Liver (tissue), 7 donors: ENCODE measurements at regions not wholly inside any gene's neighbourhood (a gene's known extent, or its start where the extent isn't known, plus 50 kb on each side); places are given as distances from the start of the nearest gene placed in this dataset.

Experiments
- DNase-seq: peaks from one replicate; pipeline ENCODE4 v3.0.0-alpha.2; 2017; ENCODE audit warnings: low spot score
- H3K27ac ChIP-seq, 2 donors: one replicate each; pipeline ENCODE4 v1.7.0; 2013; ENCODE audit warnings: inconsistent platforms in 2 of 2, low read length in 2 of 2, control low read depth in 1 of 2, low read depth in 1 of 2, mild to moderate bottlenecking in 1 of 2
- H3K27me3 ChIP-seq, 4 donors: one replicate each; pipeline versions ENCODE4 v1.6.1 to v1.7.0; 2013; ENCODE audit warnings: low read length in 3 of 4, inconsistent platforms in 1 of 4, mild to moderate bottlenecking in 1 of 4, moderate library complexity in 1 of 4; ENCODE audit not compliant: control insufficient read depth in 4 of 4, insufficient read depth in 4 of 4
- H3K36me3 ChIP-seq, 4 donors: one replicate each; pipeline versions ENCODE4 v1.6.1 to v1.7.0; 2013; ENCODE audit warnings: low read length in 3 of 4, mild to moderate bottlenecking in 3 of 4, low read depth in 1 of 4, moderate library complexity in 1 of 4; ENCODE audit not compliant: control insufficient read depth in 4 of 4, insufficient read depth in 3 of 4
- H3K4me1 ChIP-seq, 4 donors: one replicate each; pipeline versions ENCODE4 v1.6.1 to v1.7.0; 2013; ENCODE audit warnings: low read length in 3 of 4, mild to moderate bottlenecking in 3 of 4, moderate library complexity in 1 of 4; ENCODE audit not compliant: control insufficient read depth in 4 of 4, insufficient read depth in 4 of 4
- H3K4me3 ChIP-seq, 3 donors: one replicate each; pipeline versions ENCODE4 v1.6.1 to v1.7.0; 2013; ENCODE audit warnings: low read length in 3 of 3, control low read depth in 1 of 3, low read depth in 1 of 3, mild to moderate bottlenecking in 1 of 3
- H3K9ac ChIP-seq, 2 donors: one replicate each; pipeline ENCODE4 v1.7.0; 2013; ENCODE audit warnings: low read length in 2 of 2, mild to moderate bottlenecking in 2 of 2, moderate library complexity in 2 of 2, control low read depth in 1 of 2, low read depth in 1 of 2
- H3K9me3 ChIP-seq, 4 donors: one replicate each; pipeline versions ENCODE4 v1.6.1 to v1.7.0; 2013; ENCODE audit warnings: low read length in 3 of 4; ENCODE audit not compliant: control insufficient read depth in 4 of 4
- EGR1 ChIP-seq, 2 donors: IDR thresholded peaks; 2 replicates each; pipeline ENCODE4 v1.6.1; 2016 to 2018; ENCODE audit warnings: antibody characterized with exemption in 2 of 2, low read depth in 2 of 2
- FOXA1 ChIP-seq: IDR thresholded peaks from 2 replicates; pipeline ENCODE4 v1.6.1; 2016; ENCODE audit warnings: antibody characterized with exemption
- FOXA2 ChIP-seq: IDR thresholded peaks from 2 replicates; pipeline ENCODE4 v1.6.1; 2016; ENCODE audit warnings: antibody characterized with exemption
- HNF4A ChIP-seq, 2 donors: conservative IDR thresholded peaks; 2 replicates each; pipeline ENCODE4 v1.6.1; 2016; ENCODE audit warnings: antibody characterized with exemption in 2 of 2, mild to moderate bottlenecking in 2 of 2
- HNF4G ChIP-seq: IDR thresholded peaks from 2 replicates; pipeline ENCODE4 v1.6.1; 2016; ENCODE audit warnings: antibody characterized with exemption
- JUND ChIP-seq, 2 donors: IDR thresholded peaks; 2 replicates each; pipeline ENCODE4 v1.6.1; 2016; ENCODE audit warnings: antibody characterized with exemption in 2 of 2
- MAX ChIP-seq: IDR thresholded peaks from 2 replicates; pipeline ENCODE4 v1.6.1; 2016; ENCODE audit warnings: antibody characterized with exemption
- NR2F2 ChIP-seq: IDR thresholded peaks from 2 replicates; pipeline ENCODE4 v1.6.1; 2016; ENCODE audit warnings: antibody characterized with exemption
- RAD21 ChIP-seq, 2 donors: IDR thresholded peaks; 2 replicates each; pipeline ENCODE4 v1.6.1; 2016; ENCODE audit warnings: antibody characterized with exemption in 2 of 2, mild to moderate bottlenecking in 2 of 2
- RXRA ChIP-seq, 2 donors: IDR thresholded peaks; 2 replicates each; pipeline ENCODE4 v1.6.1; 2017 to 2018; ENCODE audit warnings: antibody characterized with exemption in 2 of 2, mild to moderate bottlenecking in 1 of 2
- SP1 ChIP-seq: IDR thresholded peaks from 2 replicates; pipeline ENCODE4 v1.6.1; 2018; ENCODE audit warnings: antibody characterized with exemption, mild to moderate bottlenecking
- TAF1 ChIP-seq: conservative IDR thresholded peaks from 2 replicates; pipeline ENCODE4 v1.6.1; 2016; ENCODE audit warnings: antibody characterized with exemption, mild to moderate bottlenecking
- ZBTB33 ChIP-seq: IDR thresholded peaks from 2 replicates; pipeline ENCODE4 v1.6.1; 2016; ENCODE audit warnings: antibody characterized with exemption
- WGBS: extraction: QIAGEN DNeasy Blood & Tissue Kit; methylation state at CpG from one replicate; pipeline ENCODE4 v1.1.7; 2013; 5-methylcytosine and 5-hydroxymethylcytosine counted together
- TF ChIP-seq, protein P1 (sequence below): IDR thresholded peaks from 2 replicates; pipeline ENCODE4 v1.6.1; 2016; ENCODE audit warnings: antibody characterized with exemption
- TF ChIP-seq, protein P2 (sequence below): IDR thresholded peaks from 2 replicates; pipeline ENCODE4 v1.6.1; 2016; ENCODE audit warnings: antibody characterized with exemption, mild to moderate bottlenecking
- donor health status: healthy.
- donor health status: healthy.
- donor health status: healthy.
- donor health status: healthy.

GRCh38 chr5:133806847-133807246, 161.6 kb downstream of the C5orf15 start:
- WGBS, result 75% methylated on average over 3 of the region's 3 CpGs
- Histone ChIP-seq H3K9ac (no peak overlapping the region), H3K27ac (no peak overlapping the region), H3K4me1 (peaks cover 0 to 6% (median 3%) of the 10 kb centered on the region in 4 donors), H3K36me3 (no peaks in the 10 kb centered on the region), H3K9me3 (peaks cover 0 to 2% (median under 1%) of the 10 kb centered on the region in 4 donors), H3K27me3 (peaks cover 0 to 2% (median 0%) of the 10 kb centered on the region in 4 donors), H3K4me3 (no peak overlapping the region)
- TF ChIP-seq HNF4G, result no peak
- no peak for TF ChIP-seq RAD21 (IDR thresholded peaks at IDR 0.05)
- TF ChIP-seq FOXA1, result no peak
- TF ChIP-seq RXRA (IDR thresholded peaks at IDR 0.05), result no peak
- no peak for TF ChIP-seq ZBTB33
- TF ChIP-seq, protein P1, sequence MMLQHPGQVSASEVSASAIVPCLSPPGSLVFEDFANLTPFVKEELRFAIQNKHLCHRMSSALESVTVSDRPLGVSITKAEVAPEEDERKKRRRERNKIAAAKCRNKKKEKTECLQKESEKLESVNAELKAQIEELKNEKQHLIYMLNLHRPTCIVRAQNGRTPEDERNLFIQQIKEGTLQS, result no peak
- TF ChIP-seq FOXA2, result no peak
- no peak for TF ChIP-seq JUND (IDR thresholded peaks at IDR 0.05)
- no peak for TF ChIP-seq EGR1 (IDR thresholded peaks at IDR 0.05; ENCODE audit: low read depth in 2 of 2)
- TF ChIP-seq MAX, result no peak
- no peak for TF ChIP-seq HNF4A (conservative IDR thresholded peaks at IDR 0.05)
- TF ChIP-seq SP1, result no peak
- no peak for TF ChIP-seq NR2F2
- DNase-seq, result no peak

DNA sequence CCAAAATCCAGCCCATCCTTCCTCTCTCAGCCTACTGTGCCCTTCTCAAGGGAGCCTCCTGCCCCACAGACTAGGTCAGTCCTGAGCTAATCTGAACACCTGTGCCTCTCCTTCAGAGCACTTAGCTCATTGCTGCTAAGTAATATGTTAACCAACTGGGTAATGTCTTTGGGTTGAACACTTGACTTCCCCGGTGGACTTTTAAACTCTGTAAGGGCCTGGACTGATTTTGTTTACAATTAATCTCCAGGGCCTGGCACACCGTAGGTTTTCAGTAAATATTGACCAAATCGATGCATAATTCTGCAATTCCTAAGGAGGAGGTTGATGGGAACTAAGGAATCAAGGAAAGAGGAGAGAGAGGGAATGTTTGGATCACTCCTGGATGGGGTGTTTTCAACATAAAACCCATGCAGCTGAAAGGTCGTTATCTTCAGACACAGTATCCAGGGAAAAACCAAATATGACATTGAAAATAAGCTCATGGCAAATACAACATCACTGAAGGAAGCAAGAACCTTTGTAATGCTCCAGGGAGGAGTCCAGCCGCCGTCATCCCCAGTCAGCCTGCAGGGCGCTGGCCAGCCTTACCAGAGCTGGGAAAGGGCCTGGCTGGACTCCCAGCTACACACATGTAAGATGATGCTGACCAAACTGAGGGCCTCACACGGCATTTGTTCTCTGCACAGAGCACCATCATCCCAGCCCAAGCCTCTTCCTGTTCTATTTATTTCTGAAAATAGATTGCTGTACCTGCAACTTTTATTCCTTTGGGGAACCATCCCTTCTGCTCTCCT, 166.3 kb downstream of the C5orf15 start:
- 43% methylated on average over 8 of the region's 8 CpGs for WGBS

GRCh38 chr5:133801431-133801830, 167.0 kb downstream of the C5orf15 start:
- DNase-seq, result no peak
- Histone ChIP-seq H3K9ac (no peak overlapping the region), H3K36me3 (no peaks in the 10 kb centered on the region), H3K9me3 (peaks cover 0 to 2% (median under 1%) of the 10 kb centered on the region in 4 donors), H3K27ac (no peak overlapping the region), H3K27me3 (peaks cover 0 to 2% (median 0%) of the 10 kb centered on the region in 4 donors), H3K4me3 (no peak overlapping the region), H3K4me1 (peaks cover 0 to 13% (median 5%) of the 10 kb centered on the region in 4 donors)
- TF ChIP-seq NR2F2 (no peak), FOXA1 (no peak), FOXA2 (no peak), MAX (no peak), ZBTB33 (no peak), RXRA (IDR thresholded peaks at IDR 0.05) (no peak), TAF1 (no peak), HNF4A (conservative IDR thresholded peaks at IDR 0.05) (no peak), HNF4G (no peak), RAD21 (IDR thresholded peaks at IDR 0.05) (no peak), EGR1 (IDR thresholded peaks at IDR 0.05; ENCODE audit: low read depth in 2 of 2) (no peak)
- TF ChIP-seq, protein P2, sequence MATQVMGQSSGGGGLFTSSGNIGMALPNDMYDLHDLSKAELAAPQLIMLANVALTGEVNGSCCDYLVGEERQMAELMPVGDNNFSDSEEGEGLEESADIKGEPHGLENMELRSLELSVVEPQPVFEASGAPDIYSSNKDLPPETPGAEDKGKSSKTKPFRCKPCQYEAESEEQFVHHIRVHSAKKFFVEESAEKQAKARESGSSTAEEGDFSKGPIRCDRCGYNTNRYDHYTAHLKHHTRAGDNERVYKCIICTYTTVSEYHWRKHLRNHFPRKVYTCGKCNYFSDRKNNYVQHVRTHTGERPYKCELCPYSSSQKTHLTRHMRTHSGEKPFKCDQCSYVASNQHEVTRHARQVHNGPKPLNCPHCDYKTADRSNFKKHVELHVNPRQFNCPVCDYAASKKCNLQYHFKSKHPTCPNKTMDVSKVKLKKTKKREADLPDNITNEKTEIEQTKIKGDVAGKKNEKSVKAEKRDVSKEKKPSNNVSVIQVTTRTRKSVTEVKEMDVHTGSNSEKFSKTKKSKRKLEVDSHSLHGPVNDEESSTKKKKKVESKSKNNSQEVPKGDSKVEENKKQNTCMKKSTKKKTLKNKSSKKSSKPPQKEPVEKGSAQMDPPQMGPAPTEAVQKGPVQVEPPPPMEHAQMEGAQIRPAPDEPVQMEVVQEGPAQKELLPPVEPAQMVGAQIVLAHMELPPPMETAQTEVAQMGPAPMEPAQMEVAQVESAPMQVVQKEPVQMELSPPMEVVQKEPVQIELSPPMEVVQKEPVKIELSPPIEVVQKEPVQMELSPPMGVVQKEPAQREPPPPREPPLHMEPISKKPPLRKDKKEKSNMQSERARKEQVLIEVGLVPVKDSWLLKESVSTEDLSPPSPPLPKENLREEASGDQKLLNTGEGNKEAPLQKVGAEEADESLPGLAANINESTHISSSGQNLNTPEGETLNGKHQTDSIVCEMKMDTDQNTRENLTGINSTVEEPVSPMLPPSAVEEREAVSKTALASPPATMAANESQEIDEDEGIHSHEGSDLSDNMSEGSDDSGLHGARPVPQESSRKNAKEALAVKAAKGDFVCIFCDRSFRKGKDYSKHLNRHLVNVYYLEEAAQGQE, result no peak
- TF ChIP-seq, protein P1, result no peak
- WGBS, result 92% methylated on average over 7 of the region's 7 CpGs

More for the DNA sequence above, 166.3 kb downstream of the C5orf15 start:
- peaks cover 0 to 2% (median 0%) of the 10 kb centered on the region in 4 donors for H3K27me3 ChIP-seq
- no peak overlapping the region for H3K4me3 ChIP-seq
- no peak overlapping the region for H3K27ac ChIP-seq
- peaks cover 0 to 13% (median 5%) of the 10 kb centered on the region in 4 donors for H3K4me1 ChIP-seq
- no peak overlapping the region for H3K9ac ChIP-seq
- no peaks in the 10 kb centered on the region for H3K36me3 ChIP-seq
- peak; percentile 7 to 34 for TF ChIP-seq HNF4A (conservative IDR thresholded peaks at IDR 0.05)
- no peak for TF ChIP-seq TAF1
- peak; percentile 18 for TF ChIP-seq FOXA2
- peaks cover 0 to 2% (median under 1%) of the 10 kb centered on the region in 4 donors for H3K9me3 ChIP-seq
- DNase-seq, result no peak
